Gastroesophageal sphincter (tissue), 4 donors: ENCODE measurements at regions not wholly inside any gene's neighbourhood (a gene's known extent, or its start where the extent isn't known, plus 50 kb on each side); places are given as distances from the start of the nearest gene placed in this dataset.

Experiments
- ATAC-seq: fragments of 150-250 bp; one replicate; pipeline ENCODE4 v1.9.1; 2016; ENCODE audit warnings: mild to moderate bottlenecking, moderate library complexity
- H3K27ac ChIP-seq, 4 donors: fragments of 200-600 bp; sonication (generic) in 3 of 4; 1 replicate in 3 of 4; 2 replicates in 1 of 4; pipeline ENCODE4 v1.5.1; 2016 to 2019
- H3K27me3 ChIP-seq: fragments of 200-600 bp; sonication (generic); one replicate; pipeline ENCODE4 v1.5.1; 2019
- H3K36me3 ChIP-seq, 2 donors: fragments of 200-600 bp; sonication (generic); one replicate each; pipeline ENCODE4 v1.5.1; 2019; ENCODE audit warnings: control low read depth in 1 of 2
- H3K4me1 ChIP-seq, 3 donors: fragments of 200-600 bp; sonication (generic); 1 replicate in 2 of 3; 2 replicates in 1 of 3; pipeline ENCODE4 v1.5.1; 2016 to 2019; ENCODE audit warnings: control low read depth in 2 of 3
- H3K4me3 ChIP-seq, 2 donors: fragments of 200-600 bp; sonication (generic); one replicate each; pipeline ENCODE4 v1.5.1; 2019; ENCODE audit warnings: mild to moderate bottlenecking in 1 of 2, moderate library complexity in 1 of 2
- H3K9me3 ChIP-seq, 3 donors: fragments of 200-600 bp; sonication (generic); one replicate each; pipeline ENCODE4 v1.5.1; 2017 to 2019; ENCODE audit warnings: control low read depth in 2 of 3
- CTCF ChIP-seq, 4 experiments: fragments of 200-600 bp in 2 of 4; fragments of 450-650 bp in 2 of 4; sonication (generic) in 1 of 4; IDR thresholded peaks; one replicate each; pipeline ENCODE4 v1.5.1; 2017 to 2019; ENCODE audit warnings: antibody characterized with exemption in 4 of 4, mild to moderate bottlenecking in 2 of 4, moderate library complexity in 2 of 4
- EP300 ChIP-seq: sonication (generic); formaldehyde crosslinking; IDR thresholded peaks from one replicate; pipeline ENCODE4 v1.6.1; 2017; ENCODE audit warnings: antibody characterized with exemption, mild to moderate bottlenecking
- POLR2A ChIP-seq, 2 donors: fragments of 450-650 bp; IDR thresholded peaks; one replicate each; pipeline ENCODE4 v1.6.1; 2017; ENCODE audit warnings: antibody characterized with exemption in 2 of 2, mild to moderate bottlenecking in 2 of 2, moderate library complexity in 1 of 2
- POLR2AphosphoS5 ChIP-seq: sonication (generic); formaldehyde crosslinking; IDR thresholded peaks from one replicate; pipeline ENCODE4 v1.6.1; 2017; ENCODE audit warnings: antibody characterized with exemption
- WGBS, 2 donors: methylation state at CpG; one replicate each; pipeline ENCODE4 v1.1.5; 2018; ENCODE audit warnings: low coverage in 1 of 2; 5-methylcytosine and 5-hydroxymethylcytosine counted together
- small RNA-seq, 4 donors: library from RNA; depleted of rRNA; stranded (forward); fragments of <200 nt; gene quantifications; one replicate each; pipeline ENCODE3, GENCODE V24; 2016

GRCh38 chr12:68559246-68559645, 51.5 kb upstream of the RAP1B start:
- ATAC-seq: no peak
- Histone ChIP-seq H3K36me3 (no peaks in the 10 kb centered on the region), H3K27ac (no peak overlapping the region), H3K4me3 (no peak overlapping the region), H3K4me1 (peaks cover 0 to 12% (median 0%) of the 10 kb centered on the region in 3 donors), H3K9me3 (no peaks in the 10 kb centered on the region), H3K27me3 (no peaks in the 10 kb centered on the region)
- 50 to 88% methylated on average over 1 of the region's 1 CpG for WGBS, 2 donors
- TF ChIP-seq POLR2AphosphoS5 (no peak), EP300 (no peak), CTCF (IDR thresholded peaks at IDR 0.05) (no peak), POLR2A (IDR thresholded peaks at IDR 0.05) (no peak)

GRCh38 chr12:68559984-68560850, 50.5 kb upstream of the RAP1B start:
- H3K4me3 ChIP-seq: no peak overlapping the region
- H3K27me3 ChIP-seq: no peaks in the 10 kb centered on the region
- no peaks in the 10 kb centered on the region for H3K9me3 ChIP-seq
- 51 to 64% methylated on average over 4 to 6 of the region's 8 CpGs for WGBS, 2 donors
- H3K36me3 ChIP-seq: no peaks in the 10 kb centered on the region
- TF ChIP-seq CTCF (IDR thresholded peaks at IDR 0.05) (no peak), EP300 (no peak), POLR2A (IDR thresholded peaks at IDR 0.05) (no peak)
- peak; percentile 74 for ATAC-seq
- H3K27ac ChIP-seq: peak overlapping the region in 2 of 4 donors; percentile 15 to 23
- peaks cover 0 to 12% (median 0%) of the 10 kb centered on the region in 3 donors for H3K4me1 ChIP-seq

DNA sequence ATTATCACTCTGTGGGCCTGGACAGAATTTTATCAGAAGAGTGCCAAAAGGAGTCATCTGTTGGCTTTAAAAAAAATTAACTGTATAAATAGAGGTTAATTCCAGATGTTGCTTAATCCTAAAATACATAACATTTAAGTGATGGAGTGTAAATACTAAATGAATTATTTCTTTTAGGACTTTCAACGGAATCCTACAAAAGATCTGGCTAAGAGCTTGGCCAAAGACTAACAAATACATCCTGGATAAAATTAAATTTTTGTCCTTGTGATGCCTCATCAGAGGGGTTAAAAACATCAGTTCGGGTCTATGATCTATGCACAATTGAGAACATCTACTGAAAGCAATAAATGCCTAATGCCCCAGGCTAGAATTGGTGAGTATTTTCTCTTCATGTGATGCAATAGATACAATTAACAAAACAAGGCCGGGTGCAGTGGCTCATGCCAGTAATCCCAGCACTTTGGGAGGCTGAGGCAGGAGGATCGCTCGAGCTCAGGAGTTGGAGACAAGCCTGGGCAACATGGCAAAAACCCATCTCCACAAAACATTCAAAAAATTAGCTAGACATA, 49.8 kb upstream of the RAP1B start:
- Histone ChIP-seq H3K27ac (peak overlapping the region in 1 of 4 donors; percentile 23), H3K4me3 (no peak overlapping the region), H3K36me3 (no peaks in the 10 kb centered on the region), H3K4me1 (peaks cover 0 to 19% (median 5%) of the 10 kb centered on the region in 3 donors), H3K9me3 (no peaks in the 10 kb centered on the region), H3K27me3 (no peaks in the 10 kb centered on the region)
- no peak for ATAC-seq
- no peak for TF ChIP-seq POLR2AphosphoS5
- TF ChIP-seq POLR2A (IDR thresholded peaks at IDR 0.05): no peak
- TF ChIP-seq CTCF (IDR thresholded peaks at IDR 0.05): no peak
- TF ChIP-seq EP300: no peak
- WGBS, 2 donors: 50 to 64% methylated on average over 2 to 4 of the region's 5 CpGs

Small RNA genes lying in the stretch of these regions (small RNA-seq; reads per million reads assigned to genes)
- 0 reads per million in 4 donors for gene AC008033.2
